DOHH2 (cell line): ENCODE measurements at regions not wholly inside any gene's neighbourhood (a gene's known extent, or its start where the extent isn't known, plus 50 kb on each side); places are given as distances from the start of the nearest gene placed in this dataset.
"Not testable (repeated sequence)": the region's sequence is repeated elsewhere in the genome, so short reads cannot be mapped to it uniquely, and the experiment has no call there.

ENCODE experiments used
- H3F3A ChIP-seq: fragments of 200-600 bp; sonication (generic), shearing (Covaris generic); 2 replicates; pipeline ENCODE4 v1.6.0; 2016; ENCODE audit warnings: antibody characterized with exemption, mild to moderate bottlenecking; ENCODE audit not compliant: control insufficient read depth, insufficient read depth
- H3K27ac ChIP-seq: fragments of 200-600 bp; sonication (generic); 2 replicates; pipeline ENCODE4 v1.5.1; 2014; ENCODE audit warnings: low read depth, mild to moderate bottlenecking, low read length, moderate library complexity
- H3K27me3 ChIP-seq: fragments of 200-600 bp; sonication (generic); 2 replicates; pipeline ENCODE4 v1.6.1; 2014; ENCODE audit warnings: mild to moderate bottlenecking, low read length, mixed read lengths; ENCODE audit not compliant: control insufficient read depth
- H3K36me3 ChIP-seq: fragments of 200-600 bp; sonication (generic); 2 replicates; pipeline ENCODE4 v1.6.1; 2014; ENCODE audit warnings: mild to moderate bottlenecking, low read length, moderate library complexity, mixed read lengths; ENCODE audit not compliant: control insufficient read depth
- H3K4me1 ChIP-seq: fragments of 200-600 bp; sonication (generic); 2 replicates; pipeline ENCODE4 v1.6.1; 2014; ENCODE audit warnings: mild to moderate bottlenecking, low read length, mixed read lengths; ENCODE audit not compliant: control insufficient read depth
- H3K4me2 ChIP-seq: fragments of 200-600 bp; sonication (generic); 2 replicates; pipeline ENCODE4 v1.6.0; 2014; ENCODE audit warnings: mild to moderate bottlenecking, low read length, moderate library complexity
- H3K4me3 ChIP-seq: fragments of 200-600 bp; sonication (generic); 2 replicates; pipeline ENCODE4 v1.5.1; 2014; ENCODE audit warnings: mild to moderate bottlenecking, low read length, mixed read lengths
- H3K79me2 ChIP-seq: fragments of 200-600 bp; sonication (generic); 2 replicates; pipeline ENCODE4 v1.6.1; 2014; ENCODE audit warnings: mild to moderate bottlenecking, low read length, mixed read lengths; ENCODE audit not compliant: control insufficient read depth
- H3K9me2 ChIP-seq: fragments of 200-600 bp; sonication (generic); replicated peaks from 2 replicates; pipeline ENCODE4 v1.6.1; 2014; ENCODE audit warnings: mild to moderate bottlenecking, low read length, mixed read lengths; ENCODE audit not compliant: control insufficient read depth
- H3K9me3 ChIP-seq: fragments of 200-600 bp; sonication (generic); 2 replicates; pipeline ENCODE4 v1.6.1; 2014; ENCODE audit warnings: antibody characterized with exemption, low read length, mixed read lengths; ENCODE audit not compliant: control insufficient read depth, insufficient read depth
- H4K20me1 ChIP-seq: fragments of 200-600 bp; sonication (generic); 2 replicates; pipeline ENCODE4 v1.6.0; 2014; ENCODE audit warnings: low read depth, mild to moderate bottlenecking, antibody characterized with exemption, low read length, moderate library complexity; ENCODE audit not compliant: control insufficient read depth, insufficient read depth
- CTCF ChIP-seq: fragments of 200-600 bp; sonication (generic); IDR thresholded peaks from one replicate; pipeline ENCODE4 v1.5.1; 2014; ENCODE audit warnings: antibody characterized with exemption, mild to moderate bottlenecking, low read depth, low read length; ENCODE audit not compliant: poor library complexity, severe bottlenecking
- EZH2phosphoT487 ChIP-seq: fragments of 200-600 bp; sonication (generic); IDR thresholded peaks from 2 replicates; pipeline ENCODE4 v1.6.1; 2017; ENCODE audit warnings: borderline replicate concordance, mild to moderate bottlenecking, antibody characterized with exemption, low read length, moderate library complexity, mixed read lengths

- Histone ChIP-seq H3K4me1 (peaks cover 10% of the 10 kb centered on the region), H3K9me2 (no peaks in the 10 kb centered on the region), H4K20me1 (no peaks in the 10 kb centered on the region), H3K79me2 (no peaks in the 10 kb centered on the region), H3K27ac (no peak overlapping the region), H3K27me3 (no peaks in the 10 kb centered on the region), H3F3A (no peaks in the 10 kb centered on the region), H3K9me3 (no peaks in the 10 kb centered on the region), H3K4me2 (no peak overlapping the region), H3K4me3 (no peak overlapping the region), H3K36me3 (no peaks in the 10 kb centered on the region)
- TF ChIP-seq EZH2phosphoT487 (no peak), CTCF (no peak)
These were observed 114.0 kb downstream of the VEGFA start for GRCh38 chr6:43883847-43884651.

DNA sequence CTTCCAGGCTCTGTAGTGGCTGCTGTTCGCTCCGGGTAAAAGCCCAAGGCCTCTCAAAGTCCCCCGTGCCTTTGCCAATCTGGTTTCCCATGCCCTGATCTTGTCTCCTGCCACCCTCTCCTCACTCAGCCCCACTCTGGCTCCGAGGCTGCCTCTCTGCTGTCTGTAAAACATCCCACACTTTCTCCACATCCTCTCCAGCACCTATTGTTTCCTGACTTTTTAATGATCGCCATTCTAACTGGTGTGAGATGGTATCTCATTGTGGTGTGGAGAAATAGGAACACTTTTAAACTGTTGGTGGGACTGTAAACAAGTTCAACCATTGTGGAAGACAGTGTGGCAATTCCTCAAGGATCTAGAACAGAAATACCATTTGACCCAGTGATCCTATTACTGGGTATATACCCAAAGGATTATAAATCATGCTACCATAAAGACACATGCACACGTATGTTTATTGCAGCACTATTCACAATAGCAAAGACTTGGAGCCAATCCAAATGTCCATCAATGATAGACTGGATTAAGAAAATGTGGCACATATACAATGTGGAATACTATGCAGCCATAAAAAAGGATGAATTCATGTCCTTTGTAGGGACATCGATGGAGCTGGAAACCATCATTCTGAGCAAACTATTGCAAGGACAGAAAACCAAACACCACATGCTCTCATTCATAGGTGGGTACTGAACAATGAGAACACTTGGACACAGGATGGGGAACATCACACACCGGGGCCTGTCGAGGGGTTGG is 112.9 kb downstream of the VEGFA start:
- not testable (repeated sequence) for H4K20me1 ChIP-seq, H3K4me2 ChIP-seq, H3K9me3 ChIP-seq, H3K36me3 ChIP-seq, H3K9me2 ChIP-seq, H3F3A ChIP-seq, H3K4me3 ChIP-seq, H3K27ac ChIP-seq, H3K79me2 ChIP-seq, H3K27me3 ChIP-seq
- H3K4me1 ChIP-seq: peaks cover 10% of the 10 kb centered on the region

DNA sequence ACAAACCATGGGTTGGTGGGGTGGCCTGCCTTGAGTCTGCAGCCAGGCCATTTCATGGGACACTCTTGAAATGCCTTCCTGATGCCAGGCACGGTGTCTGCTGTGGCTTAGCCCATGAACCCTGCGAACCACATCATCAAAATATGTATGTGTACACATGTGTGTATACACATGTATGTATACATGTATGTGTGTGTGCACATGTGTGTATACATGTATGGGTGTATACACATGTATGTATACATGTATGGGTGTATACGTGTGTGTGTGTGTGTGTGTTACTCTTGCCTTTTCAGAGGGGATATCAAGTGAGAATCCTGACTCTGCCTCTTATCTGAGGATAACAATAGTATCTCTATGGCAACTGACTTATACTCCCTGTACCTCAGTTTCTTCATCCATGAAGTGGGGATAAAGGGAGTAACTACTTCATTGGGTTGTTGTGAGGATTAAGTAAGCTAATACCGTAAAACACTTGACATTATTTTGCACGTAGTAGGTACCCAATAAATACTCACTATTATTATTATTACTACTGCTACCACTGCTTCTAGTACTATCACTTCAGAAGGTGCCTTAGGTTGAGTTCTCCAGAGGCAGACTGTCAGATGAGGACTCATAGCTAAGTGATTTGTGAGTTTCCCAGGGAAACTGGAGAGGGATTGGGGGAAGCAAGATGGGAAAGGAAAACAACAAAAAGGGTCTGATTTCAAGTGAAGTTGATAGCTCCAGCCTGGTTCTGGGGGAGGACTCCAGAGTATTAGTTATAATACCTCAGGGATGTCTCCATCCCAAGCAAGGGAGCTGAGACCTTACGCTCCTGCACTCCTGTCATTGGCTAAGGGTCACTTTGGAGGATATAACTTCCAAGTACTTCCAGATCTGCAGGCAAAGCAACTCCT is 110.5 kb downstream of the VEGFA start:
- Histone ChIP-seq H3F3A (no peaks in the 10 kb centered on the region), H3K27me3 (no peaks in the 10 kb centered on the region), H3K4me3 (no peak overlapping the region), H3K4me2 (no peak overlapping the region), H3K36me3 (no peaks in the 10 kb centered on the region), H3K9me3 (no peaks in the 10 kb centered on the region), H3K79me2 (no peaks in the 10 kb centered on the region), H4K20me1 (no peaks in the 10 kb centered on the region), H3K27ac (no peak overlapping the region), H3K9me2 (no peaks in the 10 kb centered on the region), H3K4me1 (peaks cover 10% of the 10 kb centered on the region)
- TF ChIP-seq EZH2phosphoT487 (no peak), CTCF (no peak)
